Loucy (cell line): ENCODE measurements at regions not wholly inside any gene's neighbourhood (a gene's known extent, or its start where the extent isn't known, plus 50 kb on each side); places are given as distances from the start of the nearest gene placed in this dataset.

Experiments used
- CTCF ChIP-seq: fragments of 200-600 bp; sonication (generic); conservative IDR thresholded peaks from 2 replicates; pipeline ENCODE4 v1.5.1; 2014; ENCODE audit warnings: mild to moderate bottlenecking, antibody characterized with exemption, low read length
- EZH2phosphoT487 ChIP-seq: fragments of 200-600 bp; IDR thresholded peaks from 2 replicates; pipeline ENCODE4 v1.6.1; 2018; ENCODE audit warnings: antibody characterized with exemption, mild to moderate bottlenecking, moderate library complexity, borderline replicate concordance

- TF ChIP-seq CTCF: no peak
- no peak for TF ChIP-seq EZH2phosphoT487
Measured at GRCh38 chr1:72745413-72745812, 463.1 kb upstream of the NEGR1 start.
